OCI-LY1 (cell line): ENCODE measurements at regions not wholly inside any gene's neighbourhood (a gene's known extent, or its start where the extent isn't known, plus 50 kb on each side); places are given as distances from the start of the nearest gene placed in this dataset.

Experiments
- H2AFZ ChIP-seq: fragments of 200-600 bp; sonication (generic), shearing (Covaris generic); 2 replicates; pipeline ENCODE4 v1.6.0; 2014; ENCODE audit warnings: antibody characterized with exemption, mild to moderate bottlenecking, low read length
- H3F3A ChIP-seq: fragments of 200-600 bp; sonication (generic), shearing (Covaris generic); 2 replicates; pipeline ENCODE4 v1.6.0; 2014; ENCODE audit warnings: mild to moderate bottlenecking, antibody characterized with exemption, low read length, moderate library complexity; ENCODE audit not compliant: insufficient read depth
- H3K27ac ChIP-seq: fragments of 200-600 bp; sonication (generic); 2 replicates; pipeline ENCODE4 v1.5.1; 2014; ENCODE audit warnings: low read length, mixed run types, mild to moderate bottlenecking, low read depth; ENCODE audit not compliant: poor library complexity, severe bottlenecking
- H3K27me3 ChIP-seq: fragments of 200-600 bp; sonication (generic); 2 replicates; pipeline ENCODE4 v1.6.0; 2014; ENCODE audit warnings: antibody characterized with exemption, mild to moderate bottlenecking, low read length, moderate library complexity; ENCODE audit not compliant: insufficient read depth
- H3K36me3 ChIP-seq: fragments of 200-600 bp; sonication (generic); 2 replicates; pipeline ENCODE4 v1.6.1; 2014; ENCODE audit warnings: mild to moderate bottlenecking, antibody characterized with exemption, low read length, moderate library complexity, mixed read lengths; ENCODE audit not compliant: insufficient read depth
- H3K4me1 ChIP-seq: fragments of 200-600 bp; sonication (generic); 2 replicates; pipeline ENCODE4 v1.5.1; 2014; ENCODE audit warnings: mild to moderate bottlenecking, low read length, moderate library complexity; ENCODE audit not compliant: insufficient read depth, severe bottlenecking
- H3K4me2 ChIP-seq: fragments of 200-600 bp; sonication (generic), shearing (Covaris generic); 2 replicates; pipeline ENCODE4 v1.6.1; 2014; ENCODE audit warnings: low read length
- H3K4me3 ChIP-seq: fragments of 200-600 bp; sonication (generic); 2 replicates; pipeline ENCODE4 v1.5.1; 2014; ENCODE audit warnings: low read length, low read depth, mild to moderate bottlenecking, mixed read lengths; ENCODE audit not compliant: poor library complexity, severe bottlenecking
- H3K79me2 ChIP-seq: fragments of 200-600 bp; shearing (Covaris generic); 2 replicates; pipeline ENCODE4 v1.6.1; 2016; ENCODE audit warnings: mixed run types, low read length, mixed read lengths; ENCODE audit not compliant: insufficient read depth
- H3K9ac ChIP-seq: fragments of 200-600 bp; sonication (generic), shearing (Covaris generic); 2 replicates; pipeline ENCODE4 v1.6.1; 2014; ENCODE audit warnings: mild to moderate bottlenecking, low read length, mixed read lengths
- H3K9me2 ChIP-seq: fragments of 200-600 bp; sonication (generic), shearing (Covaris generic); 2 replicates; pipeline ENCODE4 v1.6.1; 2014; ENCODE audit warnings: low read depth, mild to moderate bottlenecking, low read length, mixed read lengths
- H3K9me3 ChIP-seq: fragments of 200-600 bp; shearing (Covaris generic); 2 replicates; pipeline ENCODE4 v1.6.1; 2014; ENCODE audit warnings: low read length, mixed read lengths
- H4K20me1 ChIP-seq: fragments of 200-600 bp; sonication (generic), shearing (Covaris generic); 2 replicates; pipeline ENCODE4 v1.6.0; 2016; ENCODE audit warnings: mild to moderate bottlenecking, low read length; ENCODE audit not compliant: insufficient read depth
- EZH2 ChIP-seq: fragments of 200-600 bp; sonication (generic), shearing (Covaris generic); IDR thresholded peaks from 2 replicates; pipeline ENCODE4 v1.8.0; 2017; ENCODE audit warnings: borderline replicate concordance, mixed run types, mild to moderate bottlenecking, antibody characterized with exemption, low read length, moderate library complexity, mixed read lengths
- TF ChIP-seq, protein P1 (sequence below): fragments of 200-600 bp; sonication (generic), shearing (Covaris generic); IDR thresholded peaks from 2 replicates; pipeline ENCODE4 v1.5.1; 2017; ENCODE audit warnings: mild to moderate bottlenecking, antibody characterized with exemption, low read length, moderate library complexity, mixed read lengths

DNA sequence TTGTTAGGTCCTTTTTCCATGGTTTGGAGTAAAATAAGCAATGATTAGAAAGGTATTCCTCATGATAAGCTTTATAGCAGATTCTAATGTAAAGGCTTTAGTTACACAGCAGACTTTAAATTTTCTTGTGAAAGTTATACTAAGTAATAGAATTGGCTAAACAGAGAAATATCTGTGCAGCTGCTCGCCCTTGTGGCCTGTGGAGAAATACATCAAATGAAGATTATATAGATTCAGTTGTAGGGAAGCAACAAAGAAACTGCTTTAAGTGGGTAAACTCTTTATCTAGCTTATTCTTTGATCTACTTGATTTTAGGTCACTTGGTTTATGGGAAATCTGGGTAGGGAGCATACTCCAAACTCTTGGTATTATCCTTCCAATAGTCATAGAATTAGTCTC is 1269.7 kb upstream of the SPRY2 start:
- Histone ChIP-seq H3K4me1 (no peaks in the 10 kb centered on the region), H3K36me3 (no peaks in the 10 kb centered on the region), H4K20me1 (no peaks in the 10 kb centered on the region), H3K27ac (no peak overlapping the region), H3K79me2 (no peaks in the 10 kb centered on the region), H2AFZ (no peak overlapping the region), H3K4me3 (no peak overlapping the region), H3K27me3 (no peaks in the 10 kb centered on the region), H3F3A (no peaks in the 10 kb centered on the region), H3K4me2 (no peak overlapping the region), H3K9me2 (no peaks in the 10 kb centered on the region), H3K9me3 (no peaks in the 10 kb centered on the region), H3K9ac (no peak overlapping the region)
- TF ChIP-seq, protein P1, sequence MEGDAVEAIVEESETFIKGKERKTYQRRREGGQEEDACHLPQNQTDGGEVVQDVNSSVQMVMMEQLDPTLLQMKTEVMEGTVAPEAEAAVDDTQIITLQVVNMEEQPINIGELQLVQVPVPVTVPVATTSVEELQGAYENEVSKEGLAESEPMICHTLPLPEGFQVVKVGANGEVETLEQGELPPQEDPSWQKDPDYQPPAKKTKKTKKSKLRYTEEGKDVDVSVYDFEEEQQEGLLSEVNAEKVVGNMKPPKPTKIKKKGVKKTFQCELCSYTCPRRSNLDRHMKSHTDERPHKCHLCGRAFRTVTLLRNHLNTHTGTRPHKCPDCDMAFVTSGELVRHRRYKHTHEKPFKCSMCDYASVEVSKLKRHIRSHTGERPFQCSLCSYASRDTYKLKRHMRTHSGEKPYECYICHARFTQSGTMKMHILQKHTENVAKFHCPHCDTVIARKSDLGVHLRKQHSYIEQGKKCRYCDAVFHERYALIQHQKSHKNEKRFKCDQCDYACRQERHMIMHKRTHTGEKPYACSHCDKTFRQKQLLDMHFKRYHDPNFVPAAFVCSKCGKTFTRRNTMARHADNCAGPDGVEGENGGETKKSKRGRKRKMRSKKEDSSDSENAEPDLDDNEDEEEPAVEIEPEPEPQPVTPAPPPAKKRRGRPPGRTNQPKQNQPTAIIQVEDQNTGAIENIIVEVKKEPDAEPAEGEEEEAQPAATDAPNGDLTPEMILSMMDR = no peak
- TF ChIP-seq EZH2 = no peak

DNA sequence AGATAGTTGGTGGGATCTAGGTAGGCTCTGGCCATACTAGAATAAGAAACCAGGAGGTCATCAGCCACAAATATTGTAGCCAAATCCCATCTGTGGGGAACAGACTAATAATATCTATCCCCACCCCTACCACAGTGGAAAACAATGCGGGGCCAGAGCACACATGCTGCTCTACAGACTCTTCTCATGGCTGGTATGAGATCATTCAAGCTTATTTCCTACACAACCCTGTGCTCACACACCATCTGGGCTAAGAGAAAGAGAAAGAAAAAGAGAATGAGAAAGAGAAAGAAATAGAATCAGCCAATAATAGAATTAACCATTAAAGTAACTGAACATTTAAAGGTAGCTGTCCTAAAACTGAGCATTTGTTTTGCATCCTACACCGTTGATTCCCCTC is 1268.4 kb upstream of the SPRY2 start:
- Histone ChIP-seq H3F3A (no peaks in the 10 kb centered on the region), H3K4me2 (no peak overlapping the region), H3K36me3 (no peaks in the 10 kb centered on the region), H2AFZ (no peak overlapping the region), H3K4me3 (no peak overlapping the region), H4K20me1 (no peaks in the 10 kb centered on the region), H3K27ac (no peak overlapping the region), H3K9ac (no peak overlapping the region), H3K4me1 (no peaks in the 10 kb centered on the region), H3K9me2 (no peaks in the 10 kb centered on the region), H3K79me2 (no peaks in the 10 kb centered on the region), H3K9me3 (no peaks in the 10 kb centered on the region), H3K27me3 (no peaks in the 10 kb centered on the region)
- TF ChIP-seq, protein P1 = no peak
- TF ChIP-seq EZH2 = no peak

DNA sequence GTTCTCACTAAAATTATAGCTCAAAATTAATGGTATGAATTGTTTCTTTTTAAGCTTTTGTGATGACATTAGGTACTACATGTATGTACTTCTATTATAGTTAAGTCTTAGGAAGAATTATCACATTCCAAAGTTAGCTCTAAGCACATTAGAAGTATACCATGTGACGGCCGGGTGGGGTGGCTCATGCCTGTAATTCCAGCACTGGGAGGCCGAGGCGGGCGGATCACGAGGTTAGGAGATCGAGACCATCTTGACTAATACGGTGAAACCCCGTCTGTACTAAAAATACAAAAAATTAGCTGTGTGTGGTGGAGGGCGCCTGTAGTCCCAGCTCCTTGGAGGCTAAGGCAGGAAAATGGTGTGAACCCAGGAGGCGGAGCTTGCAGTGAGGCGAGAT is 1265.1 kb upstream of the SPRY2 start:
- H2AFZ ChIP-seq = no peak overlapping the region
- H3K27ac ChIP-seq = no peak overlapping the region
- no peak overlapping the region for H3K4me3 ChIP-seq
- no peaks in the 10 kb centered on the region for H3K9me3 ChIP-seq
- H4K20me1 ChIP-seq = no peaks in the 10 kb centered on the region
- no peaks in the 10 kb centered on the region for H3K79me2 ChIP-seq
- H3K9me2 ChIP-seq = no peaks in the 10 kb centered on the region
- no peaks in the 10 kb centered on the region for H3K4me1 ChIP-seq
- H3K4me2 ChIP-seq = no peak overlapping the region
- H3K9ac ChIP-seq = no peak overlapping the region
- no peaks in the 10 kb centered on the region for H3K36me3 ChIP-seq
- no peaks in the 10 kb centered on the region for H3F3A ChIP-seq
- no peaks in the 10 kb centered on the region for H3K27me3 ChIP-seq
- no peak for TF ChIP-seq EZH2
- TF ChIP-seq, protein P1 = no peak
